ENCODE measurements at regions not wholly inside any gene's neighbourhood (a gene's known extent, or its start where the extent isn't known, plus 50 kb on each side); places are given as distances from the start of the nearest gene placed in this dataset.

GRCh38 chr18:65363011-65363410 lies 387.8 kb upstream of the CDH7 start:
- intact Hi-C loops (cut with micrococcal nuclease; ENCODE audit: unreplicated experiment), result no loop called here
- no peaks in the 10 kb centered on the region for H3K79me2 ChIP-seq (ENCODE audit: low read depth)
- H3K4me2 ChIP-seq, result no peak overlapping the region
- no peaks in the 10 kb centered on the region for H3K27me3 ChIP-seq (ENCODE audit: insufficient read depth, low read depth)
- no peaks in the 10 kb centered on the region for H3K4me1 ChIP-seq (replicated peaks; ENCODE audit: insufficient read depth)
- no peak for DNase-seq
- TF ChIP-seq, protein P1, sequence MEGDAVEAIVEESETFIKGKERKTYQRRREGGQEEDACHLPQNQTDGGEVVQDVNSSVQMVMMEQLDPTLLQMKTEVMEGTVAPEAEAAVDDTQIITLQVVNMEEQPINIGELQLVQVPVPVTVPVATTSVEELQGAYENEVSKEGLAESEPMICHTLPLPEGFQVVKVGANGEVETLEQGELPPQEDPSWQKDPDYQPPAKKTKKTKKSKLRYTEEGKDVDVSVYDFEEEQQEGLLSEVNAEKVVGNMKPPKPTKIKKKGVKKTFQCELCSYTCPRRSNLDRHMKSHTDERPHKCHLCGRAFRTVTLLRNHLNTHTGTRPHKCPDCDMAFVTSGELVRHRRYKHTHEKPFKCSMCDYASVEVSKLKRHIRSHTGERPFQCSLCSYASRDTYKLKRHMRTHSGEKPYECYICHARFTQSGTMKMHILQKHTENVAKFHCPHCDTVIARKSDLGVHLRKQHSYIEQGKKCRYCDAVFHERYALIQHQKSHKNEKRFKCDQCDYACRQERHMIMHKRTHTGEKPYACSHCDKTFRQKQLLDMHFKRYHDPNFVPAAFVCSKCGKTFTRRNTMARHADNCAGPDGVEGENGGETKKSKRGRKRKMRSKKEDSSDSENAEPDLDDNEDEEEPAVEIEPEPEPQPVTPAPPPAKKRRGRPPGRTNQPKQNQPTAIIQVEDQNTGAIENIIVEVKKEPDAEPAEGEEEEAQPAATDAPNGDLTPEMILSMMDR (conservative IDR thresholded peaks at IDR 0.05), result no peak
- no peak for TF ChIP-seq EZH2 (IDR thresholded peaks at IDR 0.05; ENCODE audit: low read depth)
- H3F3A ChIP-seq (ENCODE audit: insufficient read depth, low read depth), result no peaks in the 10 kb centered on the region
- H4K20me1 ChIP-seq (ENCODE audit: insufficient read depth), result no peaks in the 10 kb centered on the region
- H3K27ac ChIP-seq, result no peak overlapping the region
- H2AFZ ChIP-seq, result no peak overlapping the region; the same call in 1 of the 2 replicates
- H3K9me2 ChIP-seq (ENCODE audit: insufficient read depth), result no peaks in the 10 kb centered on the region
- H3K9me3 ChIP-seq (ENCODE audit: insufficient read depth, low read depth), result no peaks in the 10 kb centered on the region
- ChIA-PET POLR2A (ENCODE audit: unreplicated experiment) (no interaction called here), CTCF (no interaction called here)
- BruUV-seq (replicated peaks), result no TSS peak
- H3K4me3 ChIP-seq, result no peak overlapping the region
- H3K36me3 ChIP-seq (ENCODE audit: low read depth), result no peaks in the 10 kb centered on the region

DNA sequence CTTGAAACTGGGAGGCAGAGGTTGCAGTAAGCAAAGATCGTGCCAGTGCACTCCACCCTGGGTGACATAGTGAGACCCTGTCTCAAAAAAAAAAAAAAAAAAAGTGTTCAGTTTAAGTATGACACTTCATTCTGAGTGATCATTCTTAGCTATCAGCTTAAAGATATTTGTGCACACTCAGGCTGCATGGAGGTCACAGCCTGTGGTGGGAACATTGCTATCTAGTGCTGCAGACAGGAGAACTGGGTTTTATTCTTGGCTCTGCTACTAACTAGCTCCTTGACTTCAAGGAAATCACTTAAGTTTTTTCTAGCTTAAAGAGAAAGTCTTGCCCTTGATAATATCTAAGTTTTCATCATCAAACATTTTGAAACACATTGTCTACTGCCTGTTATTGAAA lies 391.3 kb upstream of the CDH7 start:
- Histone ChIP-seq H3K9me2 (ENCODE audit: insufficient read depth) (no peaks in the 10 kb centered on the region), H3K27ac (no peak overlapping the region), H3K4me1 (replicated peaks; ENCODE audit: insufficient read depth) (no peaks in the 10 kb centered on the region), H3K4me2 (no peak overlapping the region), H3K79me2 (ENCODE audit: low read depth) (no peaks in the 10 kb centered on the region), H3K27me3 (ENCODE audit: insufficient read depth, low read depth) (no peaks in the 10 kb centered on the region), H4K20me1 (ENCODE audit: insufficient read depth) (no peaks in the 10 kb centered on the region), H3K36me3 (ENCODE audit: low read depth) (no peaks in the 10 kb centered on the region), H3K4me3 (no peak overlapping the region), H3F3A (ENCODE audit: insufficient read depth, low read depth) (no peaks in the 10 kb centered on the region), H2AFZ (no peak overlapping the region), H3K9me3 (ENCODE audit: insufficient read depth, low read depth) (no peaks in the 10 kb centered on the region)
- TF ChIP-seq, protein P1 (conservative IDR thresholded peaks at IDR 0.05), result no peak
- no peak for TF ChIP-seq EZH2 (IDR thresholded peaks at IDR 0.05; ENCODE audit: low read depth)
- DNase-seq, result no peak
- ChIA-PET POLR2A (ENCODE audit: unreplicated experiment) (no interaction called here), CTCF (no interaction called here)
- BruUV-seq (replicated peaks), result no TSS peak
- intact Hi-C loops (cut with micrococcal nuclease; ENCODE audit: unreplicated experiment), result no loop called here

- no TSS peak for BruUV-seq (replicated peaks)
- H4K20me1 ChIP-seq (ENCODE audit: insufficient read depth), result no peaks in the 10 kb centered on the region
- no peaks in the 10 kb centered on the region for H3K9me3 ChIP-seq (ENCODE audit: insufficient read depth, low read depth)
- 0 out of 2 replicates have a peak overlapping the region, but pooled peaks have one; percentile 52 for H2AFZ ChIP-seq
- H3K4me2 ChIP-seq, result no peak overlapping the region
- intact Hi-C loops (cut with micrococcal nuclease; ENCODE audit: unreplicated experiment), result no loop called here
- ChIA-PET CTCF (no interaction called here), POLR2A (ENCODE audit: unreplicated experiment) (no interaction called here)
- H3K4me1 ChIP-seq (replicated peaks; ENCODE audit: insufficient read depth), result no peaks in the 10 kb centered on the region
- H3K9me2 ChIP-seq (ENCODE audit: insufficient read depth), result no peaks in the 10 kb centered on the region
- H3K36me3 ChIP-seq (ENCODE audit: low read depth), result no peaks in the 10 kb centered on the region
- no peak overlapping the region for H3K27ac ChIP-seq
- TF ChIP-seq, protein P1 (conservative IDR thresholded peaks at IDR 0.05), result no peak
- no peak for TF ChIP-seq EZH2 (IDR thresholded peaks at IDR 0.05; ENCODE audit: low read depth)
- DNase-seq, result no peak
- no peaks in the 10 kb centered on the region for H3F3A ChIP-seq (ENCODE audit: insufficient read depth, low read depth)
- no peaks in the 10 kb centered on the region for H3K79me2 ChIP-seq (ENCODE audit: low read depth)
- H3K27me3 ChIP-seq (ENCODE audit: insufficient read depth, low read depth), result no peaks in the 10 kb centered on the region
- no peak overlapping the region for H3K4me3 ChIP-seq
Measured at GRCh38 chr18:65358306-65358705, 392.5 kb upstream of the CDH7 start.

All from PC-9 (cell line).